DMS153 treated with DMSO at 0.1 percent for 48 hours (cell line): ENCODE measurements at regions not wholly inside any gene's neighbourhood (a gene's known extent, or its start where the extent isn't known, plus 50 kb on each side); places are given as distances from the start of the nearest gene placed in this dataset.

Experiments
- DNase-seq: peaks from one replicate; lab custom pipeline; 2025; ENCODE audit not compliant: unreplicated experiment; lab: John Stamatoyannopoulos, UW

GRCh38 chr12:20278276-20278675, 90.1 kb upstream of the PDE3A start:
- DNase-seq: no peak

GRCh38 chr12:20280515-20280914, 87.8 kb upstream of the PDE3A start:
- DNase-seq: no peak

- no peak for DNase-seq
Observed at GRCh38 chr12:20282401-20282800, 85.9 kb upstream of the PDE3A start.

- DNase-seq: no peak
Observed at GRCh38 chr12:20283482-20283881, 84.9 kb upstream of the PDE3A start.

- no peak for DNase-seq
Observed at GRCh38 chr12:20289520-20289919, 78.8 kb upstream of the PDE3A start.

GRCh38 chr12:20300457-20300856, 67.9 kb upstream of the PDE3A start:
- DNase-seq: no peak

- DNase-seq: no peak
Observed at GRCh38 chr12:20305470-20305869, 62.9 kb upstream of the PDE3A start.

GRCh38 chr12:20309504-20310148, 58.7 kb upstream of the PDE3A start:
- no peak for DNase-seq

- DNase-seq: no peak
Observed at GRCh38 chr12:20314328-20314727, 54.0 kb upstream of the PDE3A start.

GRCh38 chr12:20317554-20317953, 50.8 kb upstream of the PDE3A start:
- no peak for DNase-seq
